Pancreas (tissue), 10 donors: ENCODE measurements at regions not wholly inside any gene's neighbourhood (a gene's known extent, or its start where the extent isn't known, plus 50 kb on each side); places are given as distances from the start of the nearest gene placed in this dataset.

Experiments
- ATAC-seq, 4 donors: fragments of 200-7000 bp; cut with Tn5 transposase; one replicate each; pipeline versions ENCODE4 v1.8.0 to v1.9.1; 2020; ENCODE audit warnings: mild to moderate bottlenecking in 4 of 4, moderate library complexity in 4 of 4
- DNase-seq, 6 donors: peaks; one replicate each; pipeline ENCODE4 v3.0.0-alpha.2; 2020
- FAIRE-seq: peaks from 2 replicates; lab custom pipeline; 2012; peaks lifted over from hg19 to GRCh38; lab: Jason Lieb, UNC
- H3K27ac ChIP-seq, 4 donors: fragments of 200-600 bp; sonication (generic); 1 replicate in 3 of 4; 2 replicates in 1 of 4; pipeline versions ENCODE4 v1.5.0 to v1.8.0; 2020
- H3K27me3 ChIP-seq, 4 donors: fragments of 200-600 bp; one replicate each; pipeline ENCODE4 v1.8.0; 2021
- H3K36me3 ChIP-seq, 3 donors: fragments of 200-600 bp; sonication (generic) in 1 of 3; one replicate each; pipeline versions ENCODE4 v1.5.0 to v1.8.0; 2020 to 2021
- H3K4me1 ChIP-seq, 3 donors: fragments of 200-600 bp; one replicate each; pipeline ENCODE4 v1.8.0; 2021
- H3K4me3 ChIP-seq, 4 donors: fragments of 200-600 bp; sonication (generic) in 2 of 4; one replicate each; pipeline versions ENCODE4 v1.5.0 to v1.8.0; 2020 to 2021
- H3K9me3 ChIP-seq, 4 donors: fragments of 200-600 bp; one replicate each; pipeline ENCODE4 v1.8.0; 2021
- WGBS, 2 donors: extraction: QIAGEN DNeasy Blood & Tissue Kit; methylation state at CpG; one replicate each; pipeline ENCODE4 v1.1.7; 2013; 5-methylcytosine and 5-hydroxymethylcytosine counted together
- intact Hi-C, 3 donors: fragments of 100-400 bp; cut with DNase I; formaldehyde crosslinking; loops; one replicate each; pipeline versions ENCODE4 v1.11.1 to v1.14.2; 2022
- TF ChIP-seq, protein P1 (sequence below), 4 donors: fragments of 200-600 bp; sonication (generic) in 3 of 4; IDR thresholded peaks; one replicate each; pipeline versions ENCODE4 v1.5.0 to v1.8.0; 2021; ENCODE audit warnings: antibody characterized with exemption in 4 of 4
- donor health status: healthy with polysubstance abuse.
- donor health status: DM: no; HTN: no; CAD: no; lungs with moderate emphysema.
- donor health status: DM: no; HTN: no; CAD: no.
- donor health status: control.
- donor health status: control.
- donor health status: Bipolar disorder and iron deficiency.
- donor health status: DM: yes; HTN: yes; CAD: no.
- donor health status: DM: no; HTN: no; CAD: no.
- donor health status: DM: no; HTN: no; CAD: no.
- donor health status: DM: yes; HTN: yes; CAD: no.

- WGBS, 2 donors: 54 to 65% methylated on average over 4 of the region's 4 CpGs
- no peaks in the 10 kb centered on the region for H3K4me1 ChIP-seq
- no peaks in the 10 kb centered on the region for H3K27me3 ChIP-seq
- TF ChIP-seq, protein P1, sequence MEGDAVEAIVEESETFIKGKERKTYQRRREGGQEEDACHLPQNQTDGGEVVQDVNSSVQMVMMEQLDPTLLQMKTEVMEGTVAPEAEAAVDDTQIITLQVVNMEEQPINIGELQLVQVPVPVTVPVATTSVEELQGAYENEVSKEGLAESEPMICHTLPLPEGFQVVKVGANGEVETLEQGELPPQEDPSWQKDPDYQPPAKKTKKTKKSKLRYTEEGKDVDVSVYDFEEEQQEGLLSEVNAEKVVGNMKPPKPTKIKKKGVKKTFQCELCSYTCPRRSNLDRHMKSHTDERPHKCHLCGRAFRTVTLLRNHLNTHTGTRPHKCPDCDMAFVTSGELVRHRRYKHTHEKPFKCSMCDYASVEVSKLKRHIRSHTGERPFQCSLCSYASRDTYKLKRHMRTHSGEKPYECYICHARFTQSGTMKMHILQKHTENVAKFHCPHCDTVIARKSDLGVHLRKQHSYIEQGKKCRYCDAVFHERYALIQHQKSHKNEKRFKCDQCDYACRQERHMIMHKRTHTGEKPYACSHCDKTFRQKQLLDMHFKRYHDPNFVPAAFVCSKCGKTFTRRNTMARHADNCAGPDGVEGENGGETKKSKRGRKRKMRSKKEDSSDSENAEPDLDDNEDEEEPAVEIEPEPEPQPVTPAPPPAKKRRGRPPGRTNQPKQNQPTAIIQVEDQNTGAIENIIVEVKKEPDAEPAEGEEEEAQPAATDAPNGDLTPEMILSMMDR (IDR thresholded peaks at IDR 0.05): no peak
- no peaks in the 10 kb centered on the region for H3K9me3 ChIP-seq
- no peaks in the 10 kb centered on the region for H3K36me3 ChIP-seq
- no peak for ATAC-seq
- no peak overlapping the region for H3K4me3 ChIP-seq
- no peak for DNase-seq
- intact Hi-C loops: no loop called here
- no peak for FAIRE-seq
- no peak overlapping the region for H3K27ac ChIP-seq
Observed at GRCh38 chr5:126101901-126102300, 321.3 kb upstream of the GRAMD2B start.

DNA sequence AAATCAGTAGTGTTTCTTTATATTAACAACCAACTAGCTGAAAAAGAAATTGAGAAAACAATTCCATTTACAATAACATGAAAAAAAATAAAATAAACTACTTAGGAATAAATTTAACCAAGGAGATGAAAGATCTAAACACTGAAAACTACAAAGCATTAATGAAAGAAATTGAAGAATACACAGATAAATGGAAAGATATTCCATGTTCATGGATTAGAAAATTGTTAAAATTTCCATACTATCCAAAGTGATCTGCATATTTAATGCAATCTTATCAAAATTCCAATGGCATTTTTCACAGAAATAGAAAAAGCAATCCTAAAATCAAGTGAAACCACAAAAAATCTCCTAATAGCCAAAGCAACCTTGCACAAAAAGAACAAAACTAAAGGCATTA lies 320.2 kb upstream of the GRAMD2B start:
- Histone ChIP-seq H3K4me3 (no peak overlapping the region), H3K27me3 (no peaks in the 10 kb centered on the region), H3K4me1 (no peaks in the 10 kb centered on the region), H3K27ac (no peak overlapping the region), H3K36me3 (no peaks in the 10 kb centered on the region), H3K9me3 (no peaks in the 10 kb centered on the region)
- no peak for DNase-seq
- FAIRE-seq: peak; percentile 80
- TF ChIP-seq, protein P1 (IDR thresholded peaks at IDR 0.05): no peak
- no peak for ATAC-seq
- intact Hi-C loops: no loop called here

- Histone ChIP-seq H3K4me3 (no peak overlapping the region), H3K27me3 (no peaks in the 10 kb centered on the region), H3K36me3 (no peaks in the 10 kb centered on the region), H3K9me3 (no peaks in the 10 kb centered on the region), H3K4me1 (no peaks in the 10 kb centered on the region), H3K27ac (no peak overlapping the region)
- TF ChIP-seq, protein P1 (IDR thresholded peaks at IDR 0.05): no peak
- WGBS, 2 donors: 39 to 55% methylated on average over 1 of the region's 1 CpG
- no peak for DNase-seq
- ATAC-seq: no peak
- intact Hi-C loops: no loop called here
- no peak for FAIRE-seq
Observed at GRCh38 chr5:126103868-126104267, 319.3 kb upstream of the GRAMD2B start.

DNA sequence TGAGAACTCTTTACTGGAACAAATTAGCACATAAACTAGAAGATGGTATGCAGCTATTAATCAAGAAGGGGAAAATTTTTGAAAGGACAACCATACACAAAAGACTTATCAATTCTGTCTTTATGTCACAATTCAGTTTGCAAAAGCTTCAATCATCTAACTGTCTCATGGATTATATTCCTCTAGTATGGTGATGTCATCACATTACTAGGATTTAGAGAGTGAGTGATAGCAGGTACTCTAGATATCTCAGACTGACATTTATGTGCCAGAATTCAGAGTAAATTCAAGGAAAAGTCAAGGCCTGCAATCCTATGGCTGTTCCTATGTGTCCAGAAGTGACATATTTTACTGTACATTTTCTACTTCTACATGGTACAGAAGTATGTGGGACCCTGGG lies 318.9 kb upstream of the GRAMD2B start:
- Histone ChIP-seq H3K36me3 (no peaks in the 10 kb centered on the region), H3K27me3 (no peaks in the 10 kb centered on the region), H3K27ac (no peak overlapping the region), H3K9me3 (no peaks in the 10 kb centered on the region), H3K4me3 (no peak overlapping the region), H3K4me1 (no peaks in the 10 kb centered on the region)
- TF ChIP-seq, protein P1 (IDR thresholded peaks at IDR 0.05): no peak
- intact Hi-C loops: no loop called here
- no peak for FAIRE-seq
- no peak for ATAC-seq
- no peak for DNase-seq

DNA sequence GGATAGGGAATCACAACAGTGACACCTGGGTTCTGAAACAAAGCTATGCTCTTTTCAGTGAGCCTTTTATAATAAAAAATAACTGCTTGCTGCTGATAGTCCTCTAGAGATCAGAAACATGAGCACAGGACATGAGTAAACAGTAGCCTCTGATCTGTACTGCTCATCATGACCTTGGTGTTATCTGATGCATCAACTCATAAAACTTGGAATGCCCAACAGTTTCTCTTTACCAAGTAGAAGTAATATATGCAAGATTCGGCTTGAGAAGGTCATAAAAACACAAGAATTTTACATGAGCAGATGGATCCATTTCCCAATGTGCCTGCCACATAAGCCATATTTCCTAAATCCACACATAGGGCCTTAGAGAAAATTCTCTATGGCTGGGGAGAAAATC lies 318.3 kb upstream of the GRAMD2B start:
- TF ChIP-seq, protein P1 (IDR thresholded peaks at IDR 0.05): no peak
- Histone ChIP-seq H3K4me3 (no peak overlapping the region), H3K4me1 (no peaks in the 10 kb centered on the region), H3K27ac (no peak overlapping the region), H3K36me3 (no peaks in the 10 kb centered on the region), H3K9me3 (no peaks in the 10 kb centered on the region), H3K27me3 (no peaks in the 10 kb centered on the region)
- intact Hi-C loops: no loop called here
- ATAC-seq: no peak
- DNase-seq: no peak
- FAIRE-seq: no peak
- WGBS, 2 donors: 0% methylated on average over 1 of the region's 1 CpG
